Upper lobe of left lung (tissue), 4 donors: ENCODE measurements at regions not wholly inside any gene's neighbourhood (a gene's known extent, or its start where the extent isn't known, plus 50 kb on each side); places are given as distances from the start of the nearest gene placed in this dataset.

Experiments
- EP300 ChIP-seq, 4 donors: sonication (generic); formaldehyde crosslinking; IDR thresholded peaks; one replicate each; pipeline ENCODE4 v1.5.1; 2017; ENCODE audit warnings: antibody characterized with exemption in 4 of 4, control low read depth in 2 of 4
- POLR2A ChIP-seq, 4 donors: fragments of 450-650 bp; IDR thresholded peaks; one replicate each; pipeline ENCODE4 v1.5.1; 2016 to 2017; ENCODE audit warnings: antibody characterized with exemption in 4 of 4, mild to moderate bottlenecking in 2 of 4
- POLR2AphosphoS5 ChIP-seq, 2 donors: sonication (generic); formaldehyde crosslinking; IDR thresholded peaks; one replicate each; pipeline ENCODE4 v1.5.1; 2017; ENCODE audit warnings: antibody characterized with exemption in 2 of 2
- TF ChIP-seq, protein P1 (sequence below), 6 experiments: fragments of 450-650 bp in 4 of 6; fragments of 200-600 bp in 2 of 6; sonication (generic) in 2 of 6; IDR thresholded peaks; one replicate each; pipeline ENCODE4 v1.5.1; 2016 to 2019; ENCODE audit warnings: antibody characterized with exemption in 6 of 6

DNA sequence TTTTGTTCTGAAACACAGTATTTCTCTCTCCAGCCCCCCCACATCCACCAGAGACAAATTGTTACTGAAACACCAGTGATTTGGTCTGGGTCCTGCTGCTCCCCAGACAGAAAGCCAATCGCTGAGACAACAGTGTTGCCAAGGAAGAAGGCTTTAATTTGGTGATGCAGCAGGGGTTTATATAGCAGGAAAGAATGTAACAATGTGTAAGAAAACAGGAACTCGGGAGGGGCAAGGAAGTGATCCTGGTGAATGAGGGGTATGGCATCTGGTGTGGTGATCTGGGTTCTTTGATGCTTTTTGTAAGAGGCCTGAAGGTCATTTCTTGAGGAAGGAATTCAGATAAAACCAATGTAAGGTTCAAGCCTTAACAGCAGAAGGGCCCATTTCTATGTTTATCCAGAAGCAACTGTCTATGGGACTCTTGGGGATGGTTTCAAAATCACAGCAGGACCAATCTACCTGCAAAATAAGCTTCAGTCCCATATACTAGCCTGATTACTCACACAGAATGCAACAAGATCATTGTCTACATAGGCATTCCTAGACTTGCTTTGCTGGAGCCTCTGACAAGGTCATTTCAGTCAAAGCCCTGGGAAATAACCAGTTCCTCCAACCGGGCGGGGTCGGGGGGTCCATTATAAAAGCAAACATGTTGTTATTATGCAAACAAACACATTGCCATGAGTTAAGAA, 445.2 kb upstream of the ZFP42 start:
- TF ChIP-seq, protein P1, sequence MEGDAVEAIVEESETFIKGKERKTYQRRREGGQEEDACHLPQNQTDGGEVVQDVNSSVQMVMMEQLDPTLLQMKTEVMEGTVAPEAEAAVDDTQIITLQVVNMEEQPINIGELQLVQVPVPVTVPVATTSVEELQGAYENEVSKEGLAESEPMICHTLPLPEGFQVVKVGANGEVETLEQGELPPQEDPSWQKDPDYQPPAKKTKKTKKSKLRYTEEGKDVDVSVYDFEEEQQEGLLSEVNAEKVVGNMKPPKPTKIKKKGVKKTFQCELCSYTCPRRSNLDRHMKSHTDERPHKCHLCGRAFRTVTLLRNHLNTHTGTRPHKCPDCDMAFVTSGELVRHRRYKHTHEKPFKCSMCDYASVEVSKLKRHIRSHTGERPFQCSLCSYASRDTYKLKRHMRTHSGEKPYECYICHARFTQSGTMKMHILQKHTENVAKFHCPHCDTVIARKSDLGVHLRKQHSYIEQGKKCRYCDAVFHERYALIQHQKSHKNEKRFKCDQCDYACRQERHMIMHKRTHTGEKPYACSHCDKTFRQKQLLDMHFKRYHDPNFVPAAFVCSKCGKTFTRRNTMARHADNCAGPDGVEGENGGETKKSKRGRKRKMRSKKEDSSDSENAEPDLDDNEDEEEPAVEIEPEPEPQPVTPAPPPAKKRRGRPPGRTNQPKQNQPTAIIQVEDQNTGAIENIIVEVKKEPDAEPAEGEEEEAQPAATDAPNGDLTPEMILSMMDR (IDR thresholded peaks at IDR 0.05), result no peak
- TF ChIP-seq POLR2AphosphoS5 (IDR thresholded peaks at IDR 0.05) (no peak), EP300 (IDR thresholded peaks at IDR 0.05) (no peak), POLR2A (IDR thresholded peaks at IDR 0.05) (no peak)
